EH (cell line): ENCODE measurements at regions not wholly inside any gene's neighbourhood (a gene's known extent, or its start where the extent isn't known, plus 50 kb on each side); places are given as distances from the start of the nearest gene placed in this dataset.

Experiments
- DNase-seq: peaks from one replicate; pipeline ENCODE4 v3.0.0-alpha.2; 2015; ENCODE audit warnings: low read depth

DNA sequence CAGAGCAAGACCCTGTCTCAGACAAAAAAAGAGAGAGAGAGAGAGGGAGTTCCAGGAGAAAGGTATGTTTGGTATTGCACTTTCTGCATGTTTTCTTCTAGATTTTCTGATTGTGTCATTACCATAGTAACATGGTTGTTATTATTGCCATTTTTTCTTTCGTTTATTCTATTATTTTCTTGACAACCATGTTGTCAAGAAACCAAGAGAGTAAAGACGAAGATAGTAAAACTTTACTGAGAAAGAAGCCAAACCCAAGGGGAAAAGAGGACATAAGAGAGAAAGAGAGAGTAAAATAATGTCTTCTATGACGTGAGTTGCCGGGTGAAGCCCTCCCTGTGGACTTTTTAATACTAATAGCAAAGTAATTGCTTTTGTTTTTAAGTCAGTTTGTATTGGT is 1186.0 kb upstream of the SEL1L start:
- no peak for DNase-seq

GRCh38 chr14:82720431-82720830 is 1186.8 kb upstream of the SEL1L start:
- DNase-seq: no peak

DNA sequence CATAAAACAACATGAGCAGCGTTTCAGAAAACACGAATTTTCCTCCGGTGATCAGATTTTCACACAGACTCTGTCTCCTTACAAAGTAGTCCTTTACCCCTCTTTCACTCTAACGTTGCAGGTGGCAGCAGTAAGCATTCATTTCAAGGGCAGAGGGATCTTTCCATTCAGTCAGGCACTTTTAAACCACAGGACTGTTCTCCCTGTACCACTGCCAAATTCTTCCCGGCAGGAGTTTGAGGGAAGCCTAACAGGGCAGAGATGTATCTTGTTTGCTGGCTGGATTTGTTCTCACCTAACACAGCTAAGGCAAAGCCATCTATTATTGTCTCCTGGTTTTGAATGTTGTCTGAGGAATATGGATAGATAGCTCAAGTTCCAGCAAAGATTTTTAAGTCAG is 1187.3 kb upstream of the SEL1L start:
- DNase-seq: no peak

GRCh38 chr14:82724316-82724715 is 1190.7 kb upstream of the SEL1L start:
- no peak for DNase-seq

GRCh38 chr14:82725213-82725612 is 1191.6 kb upstream of the SEL1L start:
- no peak for DNase-seq

GRCh38 chr14:82731526-82731925 is 1197.9 kb upstream of the SEL1L start:
- DNase-seq: no peak

DNA sequence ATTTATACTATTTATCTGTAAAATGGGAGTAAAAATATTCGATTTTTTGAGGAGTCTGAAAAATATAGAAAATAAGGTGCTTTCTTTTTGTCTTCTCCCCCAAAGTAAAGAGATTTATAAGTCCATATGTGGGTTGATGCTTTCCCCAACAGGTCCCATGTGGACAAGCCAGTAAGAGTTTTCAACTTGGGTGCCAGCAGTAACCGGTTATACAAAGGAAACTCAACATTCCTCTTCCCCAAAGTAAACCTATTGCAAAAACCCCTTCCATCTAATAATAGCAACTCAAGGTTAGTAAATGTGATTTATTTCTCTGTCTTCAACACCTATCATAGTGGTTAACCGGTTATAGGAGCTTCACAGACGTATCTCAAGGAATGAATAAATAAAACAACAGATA is 1206.9 kb upstream of the SEL1L start:
- no peak for DNase-seq

DNA sequence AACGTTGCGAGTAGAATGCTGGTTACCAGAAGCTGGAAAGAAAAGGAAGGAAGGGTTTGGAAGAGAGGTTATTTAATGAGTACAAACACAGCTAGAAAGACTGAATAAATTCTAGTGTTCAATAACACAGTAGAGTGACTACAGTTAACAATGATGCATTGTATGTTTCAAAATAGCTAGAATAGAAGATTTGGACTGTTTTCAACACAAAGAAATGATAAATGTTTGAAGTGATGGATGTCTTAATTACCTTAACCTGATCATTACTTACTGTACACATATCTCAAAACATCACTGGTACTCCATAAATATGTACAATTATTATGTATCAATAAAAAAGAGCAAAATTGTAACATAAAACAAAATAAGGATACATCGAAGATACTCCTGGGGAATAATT is 1221.8 kb upstream of the SEL1L start:
- DNase-seq: no peak

DNA sequence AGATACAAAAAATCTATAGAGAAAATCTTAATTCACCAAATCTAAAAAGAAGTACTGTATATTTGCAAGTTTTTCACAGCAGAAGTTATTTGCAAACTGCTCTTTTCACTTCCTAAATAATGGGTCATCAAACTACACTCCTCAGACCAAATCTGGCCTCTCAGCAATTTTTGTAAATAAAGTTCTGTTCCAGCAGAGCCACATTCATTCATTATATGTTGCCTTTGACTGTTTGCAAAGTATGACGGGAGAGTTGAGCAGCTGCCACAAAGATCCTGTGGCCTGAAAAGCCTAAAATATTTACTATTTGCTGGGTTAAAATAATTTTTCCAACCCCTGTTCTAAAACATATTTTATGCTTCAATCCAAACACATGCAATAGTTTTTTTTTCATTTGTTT is 1222.3 kb upstream of the SEL1L start:
- no peak for DNase-seq

- DNase-seq: no peak
These were observed 1224.1 kb upstream of the SEL1L start for GRCh38 chr14:82757776-82758175.

- DNase-seq: no peak
These were observed 1226.0 kb upstream of the SEL1L start for GRCh38 chr14:82759656-82760055.

DNA sequence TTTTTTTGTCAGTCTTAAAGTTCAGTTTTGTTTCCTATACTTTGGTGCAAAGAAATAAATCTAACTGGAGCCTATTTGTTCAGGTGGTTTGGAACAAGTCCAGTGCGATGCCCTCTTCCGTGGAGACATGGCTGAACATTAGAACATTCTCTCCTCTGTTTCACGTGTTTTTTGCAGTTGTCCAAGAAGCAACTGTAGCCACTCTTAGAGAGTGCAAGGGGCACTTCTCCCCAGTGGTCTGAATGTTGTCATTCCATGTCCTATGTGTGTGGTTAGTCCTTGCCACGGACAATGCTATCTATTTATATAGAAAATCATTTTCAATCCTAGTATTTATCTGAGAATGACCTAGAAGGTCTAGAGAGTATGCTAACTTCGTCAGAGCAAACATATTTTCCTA is 1232.5 kb upstream of the SEL1L start:
- no peak for DNase-seq

- DNase-seq: no peak
These were observed 1233.3 kb upstream of the SEL1L start for GRCh38 chr14:82766996-82767395.

- no peak for DNase-seq
These were observed 1243.3 kb upstream of the SEL1L start for GRCh38 chr14:82776958-82777357.

- DNase-seq: no peak
These were observed 1244.4 kb upstream of the SEL1L start for GRCh38 chr14:82778008-82778590.

DNA sequence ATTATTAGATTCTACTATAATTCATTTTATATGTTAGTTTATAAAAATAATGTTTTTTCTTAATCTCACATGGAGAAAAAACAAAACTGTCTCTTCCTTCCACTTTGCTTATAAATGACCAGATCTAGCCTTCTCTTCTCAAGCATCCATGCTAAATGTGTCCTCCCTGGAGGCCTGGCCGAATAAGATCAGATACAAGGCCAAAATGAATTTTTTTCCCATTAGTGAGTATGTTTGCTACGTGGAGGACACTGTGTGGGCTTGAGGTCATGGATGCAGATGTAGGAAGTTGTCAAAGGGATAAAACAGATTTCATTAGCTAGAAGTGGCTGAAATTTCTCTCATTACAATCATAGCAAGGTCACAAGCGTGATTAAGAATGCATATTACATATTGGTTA is 1244.9 kb upstream of the SEL1L start:
- DNase-seq: no peak

DNA sequence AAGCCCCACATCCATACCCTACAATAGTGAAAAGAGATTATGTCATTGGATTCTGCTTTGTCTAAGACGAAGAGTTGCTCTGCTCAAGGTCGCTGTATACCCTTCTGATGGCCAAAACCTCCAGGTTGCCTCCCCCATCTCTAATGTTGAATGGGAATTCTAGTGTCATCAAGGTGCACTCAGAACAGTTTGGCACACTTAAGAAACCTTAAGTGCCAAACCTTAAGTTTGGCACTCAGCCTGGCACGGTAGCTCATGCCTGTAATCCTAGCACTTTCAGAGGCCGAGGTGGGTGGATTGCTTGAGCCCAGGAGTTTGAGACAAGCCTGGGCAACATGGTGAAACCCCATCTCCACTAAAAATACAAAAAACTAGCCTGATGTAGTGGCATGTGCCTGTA is 1245.6 kb upstream of the SEL1L start:
- DNase-seq: no peak

- no peak for DNase-seq
These were observed 1252.3 kb upstream of the SEL1L start for GRCh38 chr14:82785756-82786482.

DNA sequence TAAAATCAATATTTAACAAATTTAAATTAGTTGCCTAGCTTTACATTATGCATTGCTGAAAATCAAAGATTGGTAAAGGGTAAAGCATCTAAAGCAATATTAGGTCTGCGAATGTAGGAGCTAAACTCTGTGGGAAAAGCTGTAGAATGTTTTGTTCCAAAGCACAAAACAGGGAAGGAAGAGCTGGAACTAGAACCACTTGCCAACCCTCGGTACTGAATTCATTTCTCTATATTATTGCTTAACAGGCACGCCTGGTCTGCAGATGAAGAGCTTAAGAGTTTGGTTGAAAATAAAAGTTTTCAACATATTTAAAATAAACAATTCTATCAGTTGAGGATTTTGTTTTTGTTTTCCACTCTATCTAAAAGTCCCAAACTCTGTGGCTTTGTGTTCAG is 1252.8 kb upstream of the SEL1L start:
- DNase-seq: no peak

GRCh38 chr14:82796086-82796485 is 1262.4 kb upstream of the SEL1L start:
- DNase-seq: no peak

GRCh38 chr14:82798276-82798675 is 1264.6 kb upstream of the SEL1L start:
- DNase-seq: no peak

GRCh38 chr14:82805892-82806825 is 1272.5 kb upstream of the SEL1L start:
- no peak for DNase-seq

DNA sequence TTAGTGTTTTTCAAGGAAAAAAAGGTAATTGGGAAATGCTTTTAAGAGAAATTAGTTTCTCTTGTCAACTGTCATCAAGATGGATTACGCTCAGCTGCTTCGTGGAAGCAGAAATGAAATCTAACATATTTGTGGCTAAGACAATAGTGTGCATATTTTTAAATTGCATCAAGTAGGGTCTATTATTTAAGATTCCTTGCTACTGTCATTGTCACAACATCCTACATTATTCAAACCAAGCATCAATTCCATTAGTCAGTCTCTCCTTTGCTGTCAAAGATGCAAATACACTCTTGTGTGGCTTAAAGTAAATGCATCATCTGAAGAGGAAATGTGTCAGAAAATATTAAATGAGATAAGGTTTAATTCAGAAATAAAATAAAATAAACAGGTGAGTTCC is 1277.6 kb upstream of the SEL1L start:
- DNase-seq: no peak
